HEK293T (cell line): ENCODE measurements at regions not wholly inside any gene's neighbourhood (a gene's known extent, or its start where the extent isn't known, plus 50 kb on each side); places are given as distances from the start of the nearest gene placed in this dataset.

Source experiments
- CTCF ChIA-PET: fragments of 350-600 bp; formaldehyde crosslinking; extraction: SDS; loops from one replicate; lab custom pipeline; 2021; ENCODE audit warnings: antibody characterized with exemption, inconsistent platforms; lab: Yijun Ruan, JAX
- POLR2A ChIA-PET: fragments of 350-600 bp; formaldehyde crosslinking; extraction: SDS; loops from one replicate; lab custom pipeline; 2020; ENCODE audit warnings: antibody characterized with exemption, inconsistent platforms; lab: Yijun Ruan, JAX
- DNase-seq: peaks from one replicate; pipeline ENCODE4 v3.0.0; 2012; ENCODE audit warnings: mixed read lengths; ENCODE audit errors: extremely low spot score
- ARNT ChIP-seq: fragments of 450-650 bp; IDR thresholded peaks from 2 replicates; pipeline ENCODE4 v1.6.1; 2017; ENCODE audit warnings: mild to moderate bottlenecking
- BHLHE40 ChIP-seq: fragments of 450-650 bp; IDR thresholded peaks from 2 replicates; pipeline ENCODE4 v1.6.1; 2016; ENCODE audit warnings: mild to moderate bottlenecking, moderate library complexity, borderline replicate concordance
- CTBP1 ChIP-seq: fragments of 450-650 bp; IDR thresholded peaks from 2 replicates; pipeline ENCODE4 v1.6.1; 2016; ENCODE audit warnings: borderline replicate concordance
- ELF4 ChIP-seq: fragments of 450-650 bp; IDR thresholded peaks from 2 replicates; pipeline ENCODE4 v1.6.1; 2017; ENCODE audit warnings: antibody characterized with exemption
- FOXA1 ChIP-seq: fragments of 450-650 bp; IDR thresholded peaks from 2 replicates; pipeline ENCODE4 v1.6.1; 2016; ENCODE audit warnings: mild to moderate bottlenecking
- FOXK2 ChIP-seq: fragments of 450-650 bp; IDR thresholded peaks from 2 replicates; pipeline ENCODE4 v1.6.1; 2016; ENCODE audit warnings: mild to moderate bottlenecking
- FOXM1 ChIP-seq: fragments of 450-650 bp; IDR thresholded peaks from 2 replicates; pipeline ENCODE4 v1.6.1; 2017; ENCODE audit warnings: mild to moderate bottlenecking, borderline replicate concordance
- HDGF ChIP-seq: fragments of 450-650 bp; IDR thresholded peaks from 2 replicates; pipeline ENCODE4 v1.6.1; 2017; ENCODE audit warnings: antibody characterized with exemption, borderline replicate concordance
- L3MBTL2 ChIP-seq: fragments of 450-650 bp; conservative IDR thresholded peaks from 2 replicates; pipeline ENCODE4 v1.6.1; 2016; ENCODE audit warnings: mild to moderate bottlenecking
- LEF1 ChIP-seq: fragments of 450-650 bp; IDR thresholded peaks from 2 replicates; pipeline ENCODE4 v1.6.1; 2017; ENCODE audit warnings: mild to moderate bottlenecking, borderline replicate concordance
- NFRKB ChIP-seq: fragments of 450-650 bp; IDR thresholded peaks from 2 replicates; pipeline ENCODE4 v1.6.1; 2016; ENCODE audit warnings: mild to moderate bottlenecking, moderate library complexity
- PKNOX1 ChIP-seq: fragments of 450-650 bp; IDR thresholded peaks from 2 replicates; pipeline ENCODE4 v1.6.1; 2016
- SP1 ChIP-seq: fragments of 450-650 bp; IDR thresholded peaks from 2 replicates; pipeline ENCODE4 v1.6.1; 2017
- SUZ12 ChIP-seq: fragments of 450-650 bp; IDR thresholded peaks from 2 replicates; pipeline ENCODE4 v1.6.1; 2016; ENCODE audit warnings: mild to moderate bottlenecking
- TARDBP ChIP-seq: fragments of 450-650 bp; IDR thresholded peaks from 2 replicates; pipeline ENCODE4 v1.6.1; 2016
- ZNF384 ChIP-seq: fragments of 450-650 bp; IDR thresholded peaks from 2 replicates; pipeline ENCODE4 v1.6.1; 2016

DNA sequence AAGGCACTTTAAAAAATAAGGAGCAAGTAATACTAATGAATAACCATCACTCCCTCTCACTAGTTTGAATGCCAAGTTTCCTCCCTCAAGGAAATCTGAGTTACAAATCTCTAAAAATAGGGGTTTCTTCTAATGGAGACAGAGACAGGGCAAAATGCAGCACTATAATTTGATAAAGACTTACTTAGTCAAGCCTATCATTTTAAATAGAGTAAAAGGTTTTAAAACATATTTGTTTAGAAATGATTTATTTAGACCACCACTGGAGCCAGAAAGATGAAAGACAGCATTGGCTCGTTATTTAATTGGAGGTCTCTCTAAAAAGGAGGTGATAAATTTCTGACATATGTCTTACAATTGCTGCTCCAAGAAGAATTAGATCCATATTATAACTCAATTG is 228.7 kb downstream of the TLE1 start:
- DNase-seq = no peak
- ChIA-PET POLR2A (no interaction called here), CTCF (no interaction called here)
- no peak for TF ChIP-seq FOXM1
- no peak for TF ChIP-seq HDGF
- TF ChIP-seq TARDBP = no peak
- TF ChIP-seq ARNT = no peak
- no peak for TF ChIP-seq FOXK2
- TF ChIP-seq SUZ12 = no peak
- no peak for TF ChIP-seq PKNOX1
- TF ChIP-seq L3MBTL2 = no peak
- TF ChIP-seq LEF1 = no peak
- TF ChIP-seq ZNF384 = no peak
- no peak for TF ChIP-seq ELF4
- no peak for TF ChIP-seq NFRKB
- TF ChIP-seq FOXA1 = no peak
- no peak for TF ChIP-seq BHLHE40
- no peak for TF ChIP-seq SP1
- no peak for TF ChIP-seq CTBP1

- TF ChIP-seq CTBP1 (no peak), SUZ12 (no peak), ELF4 (no peak), FOXA1 (no peak)
- ChIA-PET POLR2A (no interaction called here), CTCF (no interaction called here)
- DNase-seq = no peak
Observed at GRCh38 chr9:81459591-81459990, 229.8 kb downstream of the TLE1 start.

DNA sequence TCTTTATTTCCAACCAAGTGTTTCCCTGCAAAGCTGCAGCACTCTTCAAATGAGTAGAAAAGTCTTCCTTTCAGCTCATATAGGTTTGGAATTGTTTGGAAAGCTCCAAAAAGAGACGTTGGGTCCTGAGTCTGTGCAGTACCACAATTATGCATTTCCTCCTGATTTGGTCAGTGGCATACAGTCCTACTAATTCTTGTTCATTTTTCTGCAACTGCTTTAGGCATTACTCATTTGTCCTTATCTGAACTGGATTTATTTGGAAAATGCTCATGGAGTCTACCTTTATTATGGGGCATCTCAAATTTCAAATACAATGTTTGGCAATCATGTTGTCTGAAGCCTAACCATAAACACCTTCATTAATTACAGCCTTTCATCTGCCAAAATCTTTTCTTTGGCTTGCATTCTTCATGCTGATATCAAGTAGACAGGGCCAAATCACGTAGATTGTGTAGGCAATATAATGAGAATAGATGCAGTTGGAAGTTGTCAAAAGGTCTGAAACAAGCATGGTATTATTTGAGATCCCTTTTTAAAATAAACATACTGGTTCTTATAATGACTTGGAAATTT is 232.8 kb downstream of the TLE1 start:
- POLR2A ChIA-PET = no interaction called here
- CTCF ChIA-PET = no interaction called here
- no peak for DNase-seq
- no peak for TF ChIP-seq CTBP1
- no peak for TF ChIP-seq FOXM1
- TF ChIP-seq NFRKB = no peak
- no peak for TF ChIP-seq PKNOX1
- no peak for TF ChIP-seq ELF4
- TF ChIP-seq HDGF = no peak
- TF ChIP-seq L3MBTL2 = no peak
- no peak for TF ChIP-seq SUZ12
- TF ChIP-seq FOXA1 = no peak
- no peak for TF ChIP-seq SP1
- no peak for TF ChIP-seq LEF1

GRCh38 chr9:81455462-81456219 is 233.7 kb downstream of the TLE1 start:
- ChIA-PET POLR2A (no interaction called here), CTCF (no interaction called here)
- DNase-seq = no peak
- no peak for TF ChIP-seq ARNT
- no peak for TF ChIP-seq PKNOX1
- no peak for TF ChIP-seq FOXM1
- no peak for TF ChIP-seq SUZ12
- TF ChIP-seq ELF4 = no peak
- TF ChIP-seq FOXK2 = no peak
- TF ChIP-seq SP1 = no peak
- TF ChIP-seq FOXA1 = no peak
- TF ChIP-seq TARDBP = no peak
- TF ChIP-seq CTBP1 = no peak
- no peak for TF ChIP-seq ZNF384
- no peak for TF ChIP-seq L3MBTL2
- no peak for TF ChIP-seq LEF1
- no peak for TF ChIP-seq BHLHE40
- TF ChIP-seq NFRKB = no peak
- no peak for TF ChIP-seq HDGF

DNA sequence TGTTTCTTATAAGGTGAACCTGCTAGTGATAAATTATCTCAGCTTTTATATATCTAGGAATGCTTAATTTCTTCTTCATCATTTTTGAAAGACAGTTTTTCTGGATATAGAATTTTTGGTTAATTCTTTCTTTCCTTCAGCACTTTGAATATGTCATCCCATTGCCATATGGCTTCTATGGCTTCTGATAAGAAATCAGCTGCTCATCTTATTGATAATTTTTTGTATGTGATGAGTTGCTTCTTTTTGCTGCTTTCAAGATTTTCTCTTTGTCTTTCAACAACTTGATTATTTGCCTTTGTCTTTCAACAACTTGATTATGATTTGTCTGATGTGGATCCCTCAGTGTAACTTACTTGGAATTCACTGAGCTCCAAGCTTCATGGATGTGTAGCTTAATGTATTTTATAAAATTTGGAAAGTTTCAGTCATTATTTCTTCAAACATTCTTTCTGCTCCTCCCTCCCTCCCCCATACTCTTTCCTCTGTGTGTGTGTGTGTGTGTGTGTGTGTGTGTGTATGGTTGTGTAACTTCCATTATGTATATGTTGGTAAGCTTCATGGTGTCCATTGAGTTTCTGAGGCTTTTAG is 243.9 kb downstream of the TLE1 start:
- TF ChIP-seq SUZ12 = no peak
- no peak for TF ChIP-seq PKNOX1
- no peak for TF ChIP-seq FOXM1
- no peak for TF ChIP-seq ARNT
- TF ChIP-seq NFRKB = no peak
- TF ChIP-seq FOXA1 = no peak
- TF ChIP-seq LEF1 = no peak
- no peak for TF ChIP-seq HDGF
- TF ChIP-seq ZNF384 = no peak
- no peak for TF ChIP-seq BHLHE40
- no peak for TF ChIP-seq FOXK2
- no peak for TF ChIP-seq L3MBTL2
- TF ChIP-seq ELF4 = no peak
- TF ChIP-seq SP1 = no peak
- TF ChIP-seq TARDBP = no peak
- CTCF ChIA-PET = no interaction called here
- POLR2A ChIA-PET = no interaction called here
- DNase-seq = no peak

GRCh38 chr9:81431641-81432040 is 257.7 kb downstream of the TLE1 start:
- ChIA-PET CTCF (no interaction called here), POLR2A (no interaction called here)
- no peak for DNase-seq
- TF ChIP-seq ELF4 (no peak), LEF1 (no peak), FOXM1 (no peak), L3MBTL2 (no peak), HDGF (no peak), PKNOX1 (no peak), SUZ12 (no peak)
